GM12878 (cell line): ENCODE measurements at regions not wholly inside any gene's neighbourhood (a gene's known extent, or its start where the extent isn't known, plus 50 kb on each side); places are given as distances from the start of the nearest gene placed in this dataset.

Source experiments
- ATAC-seq: fragments of 200-7000 bp; cut with Tn5 transposase; 3 replicates; pipeline ENCODE4 v1.9.1; 2020; ENCODE audit warnings: mild to moderate bottlenecking, moderate library complexity
- BruUV-seq: library from RNA; stranded (reverse); fragments of 400-500 nt; replicated peaks from 2 replicates; lab custom pipeline; 2021; lab: Mats Ljungman, UMichigan
- CTCF ChIA-PET: fragments of 300-600 bp; sonication (Branson Sonifier 250); formaldehyde crosslinking; extraction: SDS; loops from one replicate; lab custom pipeline; 2021; ENCODE audit warnings: inconsistent platforms; lab: Yijun Ruan, JAX
- POLR2A ChIA-PET: fragments of 350-600 bp; formaldehyde crosslinking; extraction: SDS; loops from one replicate; lab custom pipeline; 2021; ENCODE audit warnings: inconsistent platforms; lab: Charles Lee
- RAD21 ChIA-PET: fragments of 300-600 bp; sonication (Branson Sonifier 250); formaldehyde crosslinking; loops from one replicate; lab custom pipeline; 2023; ENCODE audit warnings: antibody characterized with exemption; ENCODE audit not compliant: unreplicated experiment; lab: Charles Lee
- SMC1A ChIA-PET: fragments of 300-600 bp; sonication (Branson Sonifier 250); formaldehyde crosslinking; loops from one replicate; lab custom pipeline; 2023; ENCODE audit not compliant: unreplicated experiment, uncharacterized antibody; lab: Charles Lee
- DNase-seq: peaks from one replicate; pipeline ENCODE4 v3.0.0-alpha.2; 2011; ENCODE audit warnings: low read depth, low spot score
- FAIRE-seq: peaks from 3 replicates; lab custom pipeline; 2011; peaks lifted over from hg19 to GRCh38; lab: Jason Lieb, UNC
- H2AFZ ChIP-seq: 2 replicates; pipeline ENCODE4 v1.6.0; 2011; ENCODE audit warnings: low read depth, low read length, control low read depth; ENCODE audit not compliant: control insufficient read depth
- H3K27ac ChIP-seq: 2 replicates; pipeline ENCODE4 v1.5.1; 2011; ENCODE audit warnings: control low read depth; ENCODE audit not compliant: control insufficient read depth, insufficient read depth
- H3K27me3 ChIP-seq, 2 experiments: replicated peaks in 1 of 2; 2 replicates each; pipeline versions ENCODE4 v1.6.0 to v1.6.1; 2011; ENCODE audit warnings: low read length in 1 of 2; ENCODE audit not compliant: control insufficient read depth in 2 of 2, insufficient read depth in 2 of 2
- H3K36me3 ChIP-seq, 2 experiments: 2 replicates each; pipeline ENCODE4 v1.5.1; 2011; ENCODE audit warnings: low read length in 1 of 2; ENCODE audit not compliant: control insufficient read depth in 2 of 2, insufficient read depth in 2 of 2
- H3K4me1 ChIP-seq: 2 replicates; pipeline ENCODE4 v1.6.1; 2011; ENCODE audit warnings: mild to moderate bottlenecking, low read length, moderate library complexity, mixed read lengths; ENCODE audit not compliant: control insufficient read depth, insufficient read depth
- H3K4me2 ChIP-seq: 2 replicates; pipeline ENCODE4 v1.6.0; 2011; ENCODE audit warnings: control low read depth; ENCODE audit not compliant: control insufficient read depth, insufficient read depth
- H3K4me3 ChIP-seq: fragments of 200-600 bp; sonication (generic); 2 replicates; pipeline ENCODE4 v1.5.1; 2016
- H3K79me2 ChIP-seq: 2 replicates; pipeline ENCODE4 v1.6.0; 2011; ENCODE audit warnings: low read length; ENCODE audit not compliant: control insufficient read depth, insufficient read depth
- H3K9ac ChIP-seq: 2 replicates; pipeline ENCODE4 v1.8.0; 2011; ENCODE audit warnings: low read length, control low read depth, mixed read lengths; ENCODE audit not compliant: control insufficient read depth, insufficient read depth
- H3K9me3 ChIP-seq: replicated peaks from 3 replicates; pipeline ENCODE4 v1.5.1; 2011; ENCODE audit warnings: mild to moderate bottlenecking, low read length; ENCODE audit not compliant: control insufficient read depth, insufficient read depth
- H4K20me1 ChIP-seq: 2 replicates; pipeline ENCODE4 v1.6.0; 2011; ENCODE audit not compliant: control insufficient read depth, insufficient read depth
- BRCA1 ChIP-seq: IDR thresholded peaks from 2 replicates; pipeline ENCODE4 v1.6.1; 2011; ENCODE audit warnings: low read depth, low read length, improper control_type of control experiment
- CHD1 ChIP-seq: IDR thresholded peaks from 2 replicates; pipeline ENCODE4 v1.6.1; 2012; ENCODE audit warnings: low read depth, low read length, improper control_type of control experiment
- CHD4 ChIP-seq: fragments of 200-600 bp; sonication (generic); IDR thresholded peaks from 2 replicates; pipeline ENCODE4 v1.6.1; 2016; ENCODE audit warnings: mild to moderate bottlenecking
- CREB1 ChIP-seq: IDR thresholded peaks from 2 replicates; pipeline ENCODE4 v1.6.1; 2012; ENCODE audit warnings: low read depth, mild to moderate bottlenecking, inconsistent platforms
- DPF2 ChIP-seq: fragments of 450-650 bp; IDR thresholded peaks from 2 replicates; pipeline ENCODE4 v1.6.1; 2017; ENCODE audit warnings: mild to moderate bottlenecking
- IKZF2 ChIP-seq, 2 experiments: fragments of 450-650 bp; IDR thresholded peaks; 2 replicates each; pipeline ENCODE4 v1.6.1; 2017; ENCODE audit warnings: mild to moderate bottlenecking in 2 of 2, moderate library complexity in 2 of 2
- LARP7 ChIP-seq: fragments of 450-650 bp; IDR thresholded peaks from 2 replicates; pipeline ENCODE4 v1.6.1; 2017; ENCODE audit warnings: mild to moderate bottlenecking
- MTA3 ChIP-seq: IDR thresholded peaks from 2 replicates; pipeline ENCODE4 v1.6.1; 2012; ENCODE audit warnings: low read length, inconsistent platforms, borderline replicate concordance
- NRF1 ChIP-seq: conservative IDR thresholded peaks from 2 replicates; pipeline ENCODE4 v1.6.1; 2011; ENCODE audit warnings: mild to moderate bottlenecking, low read depth, low read length, improper control_type of control experiment
- POLR2A ChIP-seq: IDR thresholded peaks from 2 replicates; pipeline ENCODE4 v1.6.1; 2011; ENCODE audit warnings: low read depth, mild to moderate bottlenecking, low read length
- POLR2AphosphoS5 ChIP-seq: IDR thresholded peaks from 2 replicates; pipeline ENCODE4 v1.6.1; 2011; ENCODE audit warnings: mild to moderate bottlenecking, low read length, inconsistent platforms
- POU2F2 ChIP-seq: IDR thresholded peaks from 3 replicates; pipeline ENCODE4 v1.6.1; 2011; ENCODE audit warnings: low read depth, mild to moderate bottlenecking, low read length, borderline replicate concordance
- SMC3 ChIP-seq: IDR thresholded peaks from 2 replicates; pipeline ENCODE4 v1.6.1; 2011; ENCODE audit warnings: low read length, improper control_type of control experiment, borderline replicate concordance
- SREBF1 ChIP-seq: IDR thresholded peaks from 2 replicates; pipeline ENCODE4 v1.6.1; 2012; ENCODE audit warnings: mild to moderate bottlenecking, low read length
- SREBF2 ChIP-seq: IDR thresholded peaks from 2 replicates; pipeline ENCODE4 v1.6.1; 2012; ENCODE audit warnings: mild to moderate bottlenecking, low read length
- SUZ12 ChIP-seq: fragments of 200-600 bp; sonication (generic); IDR thresholded peaks from one replicate; pipeline ENCODE4 v1.6.1; 2018; ENCODE audit warnings: antibody characterized with exemption, mild to moderate bottlenecking; ENCODE audit not compliant: unreplicated experiment
- ZNF207 ChIP-seq: fragments of 450-650 bp; IDR thresholded peaks from 2 replicates; pipeline ENCODE4 v1.6.1; 2014; ENCODE audit warnings: antibody characterized with exemption, mild to moderate bottlenecking, borderline replicate concordance
- ZNF217 ChIP-seq: fragments of 450-650 bp; IDR thresholded peaks from 2 replicates; pipeline ENCODE4 v1.6.1; 2017; ENCODE audit warnings: antibody characterized with exemption, mild to moderate bottlenecking
- ZNF24 ChIP-seq: fragments of 450-650 bp; IDR thresholded peaks from 2 replicates; pipeline ENCODE4 v1.6.1; 2017; ENCODE audit warnings: antibody characterized with exemption, mild to moderate bottlenecking
- WGBS: methylation state at CpG from one replicate; pipeline ENCODE4 v1.1.6; 2016; ENCODE audit warnings: low lambda C conversion rate; ENCODE audit not compliant: insufficient replicate concordance, insufficient coverage; ENCODE audit errors: missing lambda C conversion rate; 5-methylcytosine and 5-hydroxymethylcytosine counted together
- in situ Hi-C: fragments of 300-500 bp; cut with MboI; formaldehyde crosslinking; loops from 9 replicates; pipeline ENCODE4 v1.14.3; 2018; ENCODE audit warnings: mixed read lengths
- intact Hi-C: fragments of 100-400 bp; cut with micrococcal nuclease; formaldehyde crosslinking; loops from one replicate; pipeline ENCODE4 v1.14.2; 2022; ENCODE audit not compliant: unreplicated experiment

DNA sequence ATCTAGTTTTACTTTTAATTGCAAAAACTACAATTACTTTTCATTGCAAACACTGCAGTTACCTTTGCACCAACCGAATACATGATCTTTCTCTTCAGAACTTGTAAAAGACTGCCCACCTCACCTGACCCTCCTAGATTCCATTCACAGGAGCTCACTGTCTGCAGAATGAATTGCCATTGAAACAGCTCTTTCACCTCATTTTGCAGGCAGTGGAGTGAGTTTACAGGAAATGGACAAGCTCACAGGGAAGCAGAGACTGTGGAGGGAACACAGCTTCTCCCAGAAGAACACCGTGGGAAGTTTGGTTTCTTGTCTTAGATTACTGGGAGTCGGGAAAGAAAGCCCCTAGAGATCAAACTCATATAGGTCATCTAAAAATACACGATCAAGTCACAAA lies 439.7 kb upstream of the RBFOX1 start:
- no peaks in the 10 kb centered on the region for H3K4me1 ChIP-seq
- SMC1A ChIA-PET, result no interaction called here
- H3K27ac ChIP-seq, result no peak overlapping the region
- H3K4me3 ChIP-seq, result no peak overlapping the region
- ATAC-seq (no peak), DNase-seq (no peak), FAIRE-seq (no peak)
- POLR2A ChIA-PET, result no interaction called here
- H3K36me3 ChIP-seq, result no peaks in the 10 kb centered on the region
- H2AFZ ChIP-seq, result no peak overlapping the region
- no peaks in the 10 kb centered on the region for H3K9me3 ChIP-seq
- 5% methylated on average over 4 of the region's 4 CpGs for WGBS
- TF ChIP-seq BRCA1, result no peak
- TF ChIP-seq POLR2A, result no peak
- no peak for TF ChIP-seq CHD4
- TF ChIP-seq LARP7, result no peak
- TF ChIP-seq IKZF2 (IDR thresholded peaks at IDR 0.05), result no peak
- TF ChIP-seq POLR2AphosphoS5, result no peak
- TF ChIP-seq DPF2, result no peak
- no peak for TF ChIP-seq SREBF2
- no peak for TF ChIP-seq ZNF24
- TF ChIP-seq POU2F2, result no peak
- RAD21 ChIA-PET, result no interaction called here
- no peaks in the 10 kb centered on the region for H3K27me3 ChIP-seq
- no peak overlapping the region for H3K9ac ChIP-seq
- H4K20me1 ChIP-seq, result no peaks in the 10 kb centered on the region
- in situ Hi-C loops, result loop anchor here (25.0 kb wide), 1 partner anchor 94 kb away; no protein-coding TSS in a partner anchor
- H3K79me2 ChIP-seq, result no peaks in the 10 kb centered on the region
- BruUV-seq, result no TSS peak
- intact Hi-C loops, result no loop called here
- CTCF ChIA-PET, result no interaction called here
- no peak overlapping the region for H3K4me2 ChIP-seq

DNA sequence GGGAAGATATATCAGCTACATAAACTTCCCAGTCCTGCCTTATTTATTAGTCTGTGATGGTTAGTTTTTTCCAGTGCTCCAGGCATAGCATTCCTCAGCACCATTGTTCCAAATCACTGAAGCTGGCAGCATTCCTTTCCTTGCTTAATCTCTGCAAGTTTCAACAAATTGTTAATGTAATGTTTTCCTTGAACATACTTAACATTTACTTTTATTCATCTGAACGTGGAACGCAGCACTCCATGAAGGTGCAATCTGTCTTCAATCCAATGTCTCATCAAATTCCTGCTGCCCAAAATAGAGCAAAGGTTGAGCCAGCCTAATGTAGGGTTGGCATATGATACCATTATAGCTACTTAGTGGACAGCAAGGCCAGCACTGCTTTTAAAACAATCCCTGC lies 441.1 kb upstream of the RBFOX1 start:
- Histone ChIP-seq H3K36me3 (no peaks in the 10 kb centered on the region), H3K9ac (no peak overlapping the region), H2AFZ (no peak overlapping the region)
- no TSS peak for BruUV-seq
- no peak for TF ChIP-seq SUZ12
- TF ChIP-seq ZNF217, result no peak
- no peak for TF ChIP-seq CHD1
- TF ChIP-seq SREBF1, result no peak
- TF ChIP-seq CREB1, result no peak
- no peak for TF ChIP-seq NRF1
- no peak for TF ChIP-seq SMC3
- TF ChIP-seq ZNF207, result no peak
- TF ChIP-seq MTA3, result no peak
- TF ChIP-seq, all 136 proteins: peak for 0
- no peak for ATAC-seq
- no peak for DNase-seq
- H3K4me3 ChIP-seq, result no peak overlapping the region
- no peaks in the 10 kb centered on the region for H3K79me2 ChIP-seq
- no peak overlapping the region for H3K4me2 ChIP-seq
- no peaks in the 10 kb centered on the region for H3K27me3 ChIP-seq
- ChIA-PET RAD21 (no interaction called here), CTCF (no interaction called here), POLR2A (no interaction called here), SMC1A (no interaction called here)
- in situ Hi-C loops, result loop anchor here (25.0 kb wide), 1 partner anchor 96 kb away; no protein-coding TSS in a partner anchor
- H3K27ac ChIP-seq, result no peak overlapping the region
- no peaks in the 10 kb centered on the region for H3K4me1 ChIP-seq
- intact Hi-C loops, result no loop called here
- WGBS, result 81% methylated on average over 2 of the region's 2 CpGs
- H3K9me3 ChIP-seq, result no peaks in the 10 kb centered on the region
- no peak for FAIRE-seq
- H4K20me1 ChIP-seq, result no peaks in the 10 kb centered on the region
